Activated T-cell treated with anti-CD3 and anti-CD28 coated beads, Interleukin-2, amount 50 U/mL, for 24 hours (primary cell): ENCODE measurements at regions not wholly inside any gene's neighbourhood (a gene's known extent, or its start where the extent isn't known, plus 50 kb on each side); places are given as distances from the start of the nearest gene placed in this dataset.

Experiments used
- DNase-seq: peaks from one replicate; pipeline ENCODE4 v3.0.0-alpha.2; 2020
- H3K27ac Mint-ChIP-seq: 2 replicates; pipeline ENCODE4 v1.8.0; 2020; ENCODE audit warnings: mild to moderate bottlenecking, mixed read lengths
- H3K27me3 Mint-ChIP-seq: 2 replicates; pipeline ENCODE4 v1.8.0; 2020; ENCODE audit warnings: mixed read lengths
- H3K36me3 Mint-ChIP-seq: 2 replicates; pipeline ENCODE4 v1.8.0; 2020; ENCODE audit warnings: low read depth, mixed read lengths
- H3K4me1 Mint-ChIP-seq: 2 replicates; pipeline ENCODE4 v1.8.0; 2020; ENCODE audit warnings: low read depth, mixed read lengths
- H3K4me3 Mint-ChIP-seq: 2 replicates; pipeline ENCODE4 v1.8.0; 2020; ENCODE audit warnings: mild to moderate bottlenecking, moderate library complexity, mixed read lengths
- H3K9me3 Mint-ChIP-seq: 2 replicates; pipeline ENCODE4 v1.8.0; 2020; ENCODE audit warnings: mixed read lengths

- no peaks in the 10 kb centered on the region for H3K27me3 Mint-ChIP-seq
- DNase-seq: no peak
- H3K4me1 Mint-ChIP-seq: no peaks in the 10 kb centered on the region
- no peak overlapping the region for H3K27ac Mint-ChIP-seq
- H3K9me3 Mint-ChIP-seq: peaks cover 24% of the 10 kb centered on the region
- H3K36me3 Mint-ChIP-seq: no peaks in the 10 kb centered on the region
- H3K4me3 Mint-ChIP-seq: no peak overlapping the region
Measured at GRCh38 chr13:68995972-68996667, 1111.5 kb upstream of the ATXN8OS start.

- H3K27ac Mint-ChIP-seq: no peak overlapping the region
Measured at GRCh38 chr13:68993154-68993553, 1114.5 kb upstream of the ATXN8OS start.

GRCh38 chr13:68988176-68988575, 1119.5 kb upstream of the ATXN8OS start:
- Mint-ChIP-seq H3K4me3 (no peak overlapping the region), H3K36me3 (no peaks in the 10 kb centered on the region), H3K27ac (no peak overlapping the region), H3K27me3 (no peaks in the 10 kb centered on the region), H3K4me1 (no peaks in the 10 kb centered on the region), H3K9me3 (peaks cover 20% of the 10 kb centered on the region)
- no peak for DNase-seq

More at GRCh38 chr13:68993154-68993553, 1114.5 kb upstream of the ATXN8OS start:
- DNase-seq: no peak
- no peaks in the 10 kb centered on the region for H3K27me3 Mint-ChIP-seq
- no peaks in the 10 kb centered on the region for H3K36me3 Mint-ChIP-seq
- H3K9me3 Mint-ChIP-seq: peaks cover 11% of the 10 kb centered on the region
- H3K4me3 Mint-ChIP-seq: no peak overlapping the region
- H3K4me1 Mint-ChIP-seq: no peaks in the 10 kb centered on the region

- Mint-ChIP-seq H3K4me3 (no peak overlapping the region), H3K27ac (no peak overlapping the region), H3K9me3 (peaks cover 18% of the 10 kb centered on the region)
Measured at GRCh38 chr13:68987585-68987984, 1120.0 kb upstream of the ATXN8OS start.

GRCh38 chr13:68984688-68985319, 1122.8 kb upstream of the ATXN8OS start:
- no peak for DNase-seq
- H3K27me3 Mint-ChIP-seq: no peaks in the 10 kb centered on the region
- no peak overlapping the region for H3K27ac Mint-ChIP-seq
- H3K36me3 Mint-ChIP-seq: no peaks in the 10 kb centered on the region
- H3K4me1 Mint-ChIP-seq: no peaks in the 10 kb centered on the region
- peaks cover 17% of the 10 kb centered on the region for H3K9me3 Mint-ChIP-seq
- H3K4me3 Mint-ChIP-seq: no peak overlapping the region

More at GRCh38 chr13:68987585-68987984, 1120.0 kb upstream of the ATXN8OS start:
- DNase-seq: no peak
- Mint-ChIP-seq H3K36me3 (no peaks in the 10 kb centered on the region), H3K4me1 (no peaks in the 10 kb centered on the region), H3K27me3 (no peaks in the 10 kb centered on the region)

GRCh38 chr13:68982961-68983619, 1124.5 kb upstream of the ATXN8OS start:
- Mint-ChIP-seq H3K4me1 (no peaks in the 10 kb centered on the region), H3K27me3 (no peaks in the 10 kb centered on the region), H3K4me3 (no peak overlapping the region), H3K9me3 (peaks cover 23% of the 10 kb centered on the region), H3K27ac (no peak overlapping the region), H3K36me3 (no peaks in the 10 kb centered on the region)
- DNase-seq: no peak

- no peaks in the 10 kb centered on the region for H3K36me3 Mint-ChIP-seq
- no peaks in the 10 kb centered on the region for H3K4me1 Mint-ChIP-seq
- no peak for DNase-seq
- peaks cover 15% of the 10 kb centered on the region for H3K9me3 Mint-ChIP-seq
- H3K27me3 Mint-ChIP-seq: no peaks in the 10 kb centered on the region
- H3K27ac Mint-ChIP-seq: no peak overlapping the region
- H3K4me3 Mint-ChIP-seq: no peak overlapping the region
Measured at GRCh38 chr13:68976287-68976686, 1131.3 kb upstream of the ATXN8OS start.

GRCh38 chr13:68970532-68970931, 1137.1 kb upstream of the ATXN8OS start:
- no peak overlapping the region for H3K4me3 Mint-ChIP-seq
- H3K9me3 Mint-ChIP-seq: peaks cover 10% of the 10 kb centered on the region
- no peaks in the 10 kb centered on the region for H3K4me1 Mint-ChIP-seq
- DNase-seq: no peak
- no peak overlapping the region for H3K27ac Mint-ChIP-seq
- no peaks in the 10 kb centered on the region for H3K36me3 Mint-ChIP-seq
- no peaks in the 10 kb centered on the region for H3K27me3 Mint-ChIP-seq

GRCh38 chr13:68948586-68948985, 1159.0 kb upstream of the ATXN8OS start:
- Mint-ChIP-seq H3K4me1 (no peaks in the 10 kb centered on the region), H3K4me3 (no peak overlapping the region), H3K27me3 (no peaks in the 10 kb centered on the region), H3K27ac (no peak overlapping the region), H3K9me3 (peaks cover 27% of the 10 kb centered on the region), H3K36me3 (no peaks in the 10 kb centered on the region)
- DNase-seq: no peak

- no peak overlapping the region for H3K4me3 Mint-ChIP-seq
- H3K4me1 Mint-ChIP-seq: no peaks in the 10 kb centered on the region
- DNase-seq: no peak
- no peaks in the 10 kb centered on the region for H3K27me3 Mint-ChIP-seq
- H3K27ac Mint-ChIP-seq: no peak overlapping the region
- H3K9me3 Mint-ChIP-seq: peaks cover 30% of the 10 kb centered on the region
- no peaks in the 10 kb centered on the region for H3K36me3 Mint-ChIP-seq
Measured at GRCh38 chr13:68944272-68944671, 1163.4 kb upstream of the ATXN8OS start.

- Mint-ChIP-seq H3K4me3 (no peak overlapping the region), H3K27ac (no peak overlapping the region), H3K27me3 (no peaks in the 10 kb centered on the region), H3K36me3 (no peaks in the 10 kb centered on the region), H3K9me3 (peaks cover 16% of the 10 kb centered on the region), H3K4me1 (no peaks in the 10 kb centered on the region)
- no peak for DNase-seq
Measured at GRCh38 chr13:68940049-68940448, 1167.6 kb upstream of the ATXN8OS start.

GRCh38 chr13:68938639-68939038, 1169.0 kb upstream of the ATXN8OS start:
- no peaks in the 10 kb centered on the region for H3K27me3 Mint-ChIP-seq
- peaks cover 18% of the 10 kb centered on the region for H3K9me3 Mint-ChIP-seq
- H3K4me3 Mint-ChIP-seq: no peak overlapping the region
- no peak for DNase-seq
- no peak overlapping the region for H3K27ac Mint-ChIP-seq
- H3K36me3 Mint-ChIP-seq: no peaks in the 10 kb centered on the region
- H3K4me1 Mint-ChIP-seq: no peaks in the 10 kb centered on the region

GRCh38 chr13:68929075-68929745, 1178.4 kb upstream of the ATXN8OS start:
- no peaks in the 10 kb centered on the region for H3K27me3 Mint-ChIP-seq
- H3K27ac Mint-ChIP-seq: no peak overlapping the region
- H3K36me3 Mint-ChIP-seq: no peaks in the 10 kb centered on the region
- no peaks in the 10 kb centered on the region for H3K4me1 Mint-ChIP-seq
- no peak for DNase-seq
- H3K9me3 Mint-ChIP-seq: peaks cover 10% of the 10 kb centered on the region
- no peak overlapping the region for H3K4me3 Mint-ChIP-seq

GRCh38 chr13:68927387-68928026, 1180.1 kb upstream of the ATXN8OS start:
- Mint-ChIP-seq H3K4me3 (no peak overlapping the region), H3K27ac (no peak overlapping the region), H3K27me3 (no peaks in the 10 kb centered on the region), H3K4me1 (no peaks in the 10 kb centered on the region), H3K36me3 (no peaks in the 10 kb centered on the region), H3K9me3 (peaks cover 15% of the 10 kb centered on the region)
- DNase-seq: no peak
